ENCODE measurements at regions not wholly inside any gene's neighbourhood (a gene's known extent, or its start where the extent isn't known, plus 50 kb on each side); places are given as distances from the start of the nearest gene placed in this dataset.

DNA sequence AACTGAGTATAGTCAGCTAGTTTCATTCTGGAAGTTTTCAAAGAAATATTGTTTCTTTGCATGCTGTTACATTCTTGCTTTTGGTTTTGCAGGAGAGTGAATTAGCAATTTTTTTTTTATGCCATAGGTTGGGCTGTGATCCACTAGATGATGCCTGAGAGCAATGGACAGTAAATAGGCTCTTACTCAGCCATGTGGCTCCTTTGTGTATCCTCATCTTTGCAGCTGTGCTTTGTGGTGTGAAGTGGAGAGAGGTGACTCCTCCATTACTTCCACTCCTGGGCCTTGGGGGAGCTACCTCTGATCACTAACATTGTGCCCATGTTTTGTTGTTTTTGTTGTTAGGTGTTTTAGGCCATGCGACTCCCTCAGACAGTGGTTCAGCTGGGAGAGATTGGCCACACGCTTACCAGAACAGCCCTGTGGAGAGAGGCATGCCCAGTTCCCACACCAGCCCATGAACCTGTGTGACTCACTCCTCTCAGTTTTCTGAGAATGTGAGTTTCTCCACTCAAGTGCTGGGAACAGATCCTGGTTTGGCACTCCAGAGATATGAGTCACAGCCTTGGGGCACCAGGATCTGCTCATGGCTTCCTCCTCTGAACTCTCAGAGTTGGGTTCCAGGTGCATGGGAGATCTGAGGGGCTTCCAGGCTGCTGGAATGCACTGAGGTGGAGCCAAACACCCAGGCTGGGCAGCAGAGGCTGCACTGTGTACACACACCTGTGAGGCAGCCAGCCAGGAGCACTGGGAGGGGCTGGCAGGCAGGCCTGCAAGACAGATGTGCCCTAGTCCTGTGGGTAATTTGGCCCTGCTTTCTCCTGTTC lies 785.3 kb downstream of the ROBO2 start:
- in situ Hi-C loops (cut with HindIII; ENCODE audit: low pct_unique_long_range_greater_than_20kb, low sequenced_read_pairs) = no loop called here
- no peak for DNase-seq (ENCODE audit: low read depth, low spot score)

GRCh38 chr3:77835921-77836320 lies 796.0 kb downstream of the ROBO2 start:
- in situ Hi-C loops (cut with HindIII; ENCODE audit: low pct_unique_long_range_greater_than_20kb, low sequenced_read_pairs) = no loop called here
- no peak for DNase-seq (ENCODE audit: low read depth, low spot score)

- in situ Hi-C loops (cut with HindIII; ENCODE audit: low pct_unique_long_range_greater_than_20kb, low sequenced_read_pairs) = no loop called here
Observed at GRCh38 chr3:77837456-77838025, 797.6 kb downstream of the ROBO2 start.

GRCh38 chr3:77859156-77859555 lies 819.3 kb downstream of the ROBO2 start:
- DNase-seq (ENCODE audit: low read depth, low spot score) = no peak
- in situ Hi-C loops (cut with HindIII; ENCODE audit: low pct_unique_long_range_greater_than_20kb, low sequenced_read_pairs) = no loop called here

More at GRCh38 chr3:77837456-77838025, 797.6 kb downstream of the ROBO2 start:
- no peak for DNase-seq (ENCODE audit: low read depth, low spot score)

DNA sequence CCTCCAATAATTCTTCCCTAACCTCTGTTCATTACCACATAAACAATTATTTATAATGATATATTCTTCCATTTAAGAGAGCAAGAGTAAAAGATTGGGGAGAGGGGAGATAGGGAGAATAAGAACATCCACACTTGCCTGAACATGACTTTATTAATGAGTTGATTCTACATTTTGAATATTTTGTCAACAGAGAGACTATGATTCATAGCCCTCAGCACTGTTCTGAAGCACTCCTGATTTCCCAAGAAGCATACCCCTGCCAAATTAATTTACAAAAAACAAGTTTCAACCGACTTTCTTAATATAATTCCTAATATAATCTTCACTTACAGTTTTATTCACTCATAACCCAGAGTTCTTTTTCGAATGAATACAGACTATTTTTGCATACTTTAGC lies 828.8 kb downstream of the ROBO2 start:
- in situ Hi-C loops (cut with HindIII; ENCODE audit: low pct_unique_long_range_greater_than_20kb, low sequenced_read_pairs) = no loop called here
- DNase-seq (ENCODE audit: low read depth, low spot score) = no peak

GRCh38 chr3:77869423-77869822 lies 829.5 kb downstream of the ROBO2 start:
- in situ Hi-C loops (cut with HindIII; ENCODE audit: low pct_unique_long_range_greater_than_20kb, low sequenced_read_pairs) = no loop called here
- no peak for DNase-seq (ENCODE audit: low read depth, low spot score)

DNA sequence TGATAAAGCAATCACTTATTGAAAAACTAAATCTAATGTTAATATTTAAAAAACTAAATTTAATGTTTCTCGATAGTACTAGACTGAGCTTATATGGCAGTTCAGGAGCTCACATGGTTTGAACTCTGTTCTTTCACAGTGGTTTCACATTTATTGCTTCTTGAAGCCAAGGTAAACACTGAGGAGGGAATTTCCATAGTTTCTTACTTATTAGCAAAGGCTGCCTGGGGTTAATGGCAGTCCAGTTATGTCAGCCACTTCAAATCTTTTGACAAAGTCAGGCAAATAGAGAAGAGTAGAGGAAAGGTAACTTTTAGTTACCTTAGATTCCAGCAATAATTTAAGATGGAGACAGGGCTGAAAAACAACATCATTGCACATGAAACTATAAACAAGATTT lies 831.5 kb downstream of the ROBO2 start:
- in situ Hi-C loops (cut with HindIII; ENCODE audit: low pct_unique_long_range_greater_than_20kb, low sequenced_read_pairs) = no loop called here
- no peak for DNase-seq (ENCODE audit: low read depth, low spot score)

DNA sequence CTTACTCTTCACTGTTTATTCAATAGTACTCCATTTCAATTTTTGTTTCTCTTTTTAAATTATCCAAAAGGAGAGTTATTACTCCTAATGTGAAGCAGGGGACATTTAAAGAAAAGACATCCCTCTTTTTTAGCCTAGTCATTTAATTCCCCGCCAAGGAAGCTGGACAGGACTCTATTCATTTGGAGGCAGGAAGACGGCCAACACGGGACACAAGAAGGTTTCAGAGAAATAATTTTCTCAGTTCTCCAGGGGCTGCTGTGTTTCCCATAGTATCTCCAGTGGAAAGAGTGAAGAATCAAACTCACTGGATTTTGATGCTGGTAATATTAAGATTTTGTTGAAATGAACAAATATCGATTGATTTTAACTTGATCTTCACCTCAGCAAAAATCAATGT lies 833.7 kb downstream of the ROBO2 start:
- no peak for DNase-seq (ENCODE audit: low read depth, low spot score)
- in situ Hi-C loops (cut with HindIII; ENCODE audit: low pct_unique_long_range_greater_than_20kb, low sequenced_read_pairs) = no loop called here

DNA sequence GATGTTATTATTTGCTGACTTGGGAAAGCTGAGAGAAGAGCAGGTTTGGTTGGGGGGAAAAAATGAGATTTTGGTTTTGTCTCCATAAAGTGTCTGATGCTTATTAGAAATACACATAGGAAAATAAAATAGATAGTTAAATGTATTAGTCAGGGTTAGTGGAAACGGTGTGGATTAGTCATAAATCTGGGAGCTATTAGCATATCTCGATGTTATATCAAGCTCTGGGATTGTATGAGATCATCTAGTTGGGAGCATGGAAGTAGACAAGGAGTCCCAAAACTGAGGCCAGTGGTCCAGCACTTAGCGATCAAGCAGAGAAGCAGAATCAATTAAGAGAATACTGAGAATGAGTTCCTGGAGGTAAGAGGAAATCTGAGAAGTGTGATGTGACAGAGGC lies 845.5 kb downstream of the ROBO2 start:
- DNase-seq (ENCODE audit: low read depth, low spot score) = no peak
- in situ Hi-C loops (cut with HindIII; ENCODE audit: low pct_unique_long_range_greater_than_20kb, low sequenced_read_pairs) = no loop called here

GRCh38 chr3:77887611-77888010 lies 847.7 kb downstream of the ROBO2 start:
- no peak for DNase-seq (ENCODE audit: low read depth, low spot score)
- in situ Hi-C loops (cut with HindIII; ENCODE audit: low pct_unique_long_range_greater_than_20kb, low sequenced_read_pairs) = no loop called here

GRCh38 chr3:77889616-77890015 lies 849.7 kb downstream of the ROBO2 start:
- in situ Hi-C loops (cut with HindIII; ENCODE audit: low pct_unique_long_range_greater_than_20kb, low sequenced_read_pairs) = no loop called here
- no peak for DNase-seq (ENCODE audit: low read depth, low spot score)

DNA sequence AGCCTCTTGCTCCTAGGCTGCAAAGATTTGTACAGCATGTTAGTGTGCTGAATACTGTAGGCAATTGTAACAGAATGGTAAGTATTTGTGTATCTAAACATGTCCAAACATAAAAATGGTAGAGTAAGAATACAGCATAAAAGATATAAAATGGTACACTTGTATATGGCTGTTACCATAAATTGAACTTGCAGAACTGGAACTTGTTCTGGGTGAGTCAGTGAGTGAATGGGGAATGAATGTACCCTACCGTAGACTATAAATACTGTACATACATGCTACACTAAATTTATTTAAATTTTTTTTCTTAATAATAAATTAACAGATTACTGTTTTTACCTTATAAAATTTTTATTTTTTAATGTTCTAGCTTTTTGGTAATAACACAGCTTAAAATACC lies 858.7 kb downstream of the ROBO2 start:
- no peak for DNase-seq (ENCODE audit: low read depth, low spot score)
- in situ Hi-C loops (cut with HindIII; ENCODE audit: low pct_unique_long_range_greater_than_20kb, low sequenced_read_pairs) = no loop called here

GRCh38 chr3:77902675-77903074 lies 862.8 kb downstream of the ROBO2 start:
- DNase-seq (ENCODE audit: low read depth, low spot score) = no peak
- in situ Hi-C loops (cut with HindIII; ENCODE audit: low pct_unique_long_range_greater_than_20kb, low sequenced_read_pairs) = no loop called here

- in situ Hi-C loops (cut with HindIII; ENCODE audit: low pct_unique_long_range_greater_than_20kb, low sequenced_read_pairs) = no loop called here
- no peak for DNase-seq (ENCODE audit: low read depth, low spot score)
Observed at GRCh38 chr3:77906102-77906709, 866.3 kb downstream of the ROBO2 start.

GRCh38 chr3:77913524-77914174 lies 873.8 kb downstream of the ROBO2 start:
- in situ Hi-C loops (cut with HindIII; ENCODE audit: low pct_unique_long_range_greater_than_20kb, low sequenced_read_pairs) = no loop called here
- no peak for DNase-seq (ENCODE audit: low read depth, low spot score)

DNA sequence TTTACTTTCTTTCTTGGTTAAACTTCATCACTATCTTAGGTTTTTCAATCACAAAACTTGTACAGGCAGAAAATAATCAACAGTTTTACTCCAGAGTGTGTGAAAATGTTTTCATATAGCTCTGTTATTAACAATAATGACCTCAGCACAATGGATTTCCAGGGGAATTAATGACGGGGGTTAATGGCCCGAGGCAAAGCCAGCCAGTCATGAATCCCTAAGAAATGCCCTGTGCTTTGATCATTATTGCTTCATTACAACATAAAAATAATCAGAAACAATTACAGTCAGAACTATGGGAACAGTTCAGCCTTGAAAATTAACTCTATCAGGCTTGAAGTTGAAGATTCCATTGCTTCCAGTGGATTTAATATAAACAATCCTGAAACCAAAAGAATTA lies 875.4 kb downstream of the ROBO2 start:
- in situ Hi-C loops (cut with HindIII; ENCODE audit: low pct_unique_long_range_greater_than_20kb, low sequenced_read_pairs) = no loop called here
- no peak for DNase-seq (ENCODE audit: low read depth, low spot score)

- in situ Hi-C loops (cut with HindIII; ENCODE audit: low pct_unique_long_range_greater_than_20kb, low sequenced_read_pairs) = no loop called here
- DNase-seq (ENCODE audit: low read depth, low spot score) = no peak
Observed at GRCh38 chr3:77917225-77917624, 877.3 kb downstream of the ROBO2 start.

DNA sequence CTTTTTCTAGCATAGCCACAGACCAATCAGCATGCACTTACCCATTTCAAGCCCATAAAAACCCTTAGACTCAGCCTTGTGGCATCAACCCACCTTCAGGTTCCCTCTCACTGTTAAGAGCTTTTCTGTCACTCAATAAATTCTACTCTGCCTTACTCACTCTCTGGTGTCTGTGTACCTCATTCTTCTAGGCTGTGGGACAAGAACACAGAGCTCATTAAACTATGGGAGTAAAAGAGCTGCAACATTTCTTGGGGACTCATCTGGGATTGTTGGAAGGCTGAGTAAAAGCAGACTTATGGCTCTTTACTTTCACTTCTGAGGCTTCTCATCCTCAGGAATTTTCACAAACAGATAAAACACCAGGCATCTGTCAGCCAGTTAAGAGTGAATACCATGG lies 879.3 kb downstream of the ROBO2 start:
- DNase-seq (ENCODE audit: low read depth, low spot score) = no peak
- in situ Hi-C loops (cut with HindIII; ENCODE audit: low pct_unique_long_range_greater_than_20kb, low sequenced_read_pairs) = no loop called here

Data from SK-MEL-5 (cell line).